Lower lobe of right lung (tissue), 2 donors: ENCODE measurements at regions not wholly inside any gene's neighbourhood (a gene's known extent, or its start where the extent isn't known, plus 50 kb on each side); places are given as distances from the start of the nearest gene placed in this dataset.
A peak's percentile ranks its signal among the peaks of the same experiment; 100 is the strongest.

Experiments
- ATAC-seq, 2 donors: fragments of 200-7000 bp; cut with Tn5 transposase; one replicate each; pipeline ENCODE4 v1.9.1; 2020 to 2022; ENCODE audit warnings: mild to moderate bottlenecking in 2 of 2, moderate library complexity in 2 of 2
- DNase-seq: peaks from one replicate; pipeline ENCODE4 v3.0.0-alpha.2; 2020
- H3K27ac ChIP-seq: fragments of 200-600 bp; one replicate; pipeline ENCODE4 v1.8.0; 2022
- H3K27me3 ChIP-seq: fragments of 200-600 bp; one replicate; pipeline ENCODE4 v1.8.0; 2022; ENCODE audit warnings: low read depth
- H3K36me3 ChIP-seq: fragments of 200-600 bp; one replicate; pipeline ENCODE4 v1.8.0; 2022; ENCODE audit warnings: mild to moderate bottlenecking
- H3K4me1 ChIP-seq: fragments of 200-600 bp; one replicate; pipeline ENCODE4 v1.8.0; 2022
- H3K4me3 ChIP-seq: fragments of 200-600 bp; one replicate; pipeline ENCODE4 v1.8.0; 2022; ENCODE audit warnings: mild to moderate bottlenecking
- H3K9me3 ChIP-seq: fragments of 200-600 bp; one replicate; pipeline ENCODE4 v1.8.0; 2022
- intact Hi-C: fragments of 100-400 bp; cut with DNase I; formaldehyde crosslinking; loops from one replicate; pipeline ENCODE4 v1.11.0; 2022
- TF ChIP-seq, protein P1 (sequence below): fragments of 200-600 bp; IDR thresholded peaks from one replicate; pipeline ENCODE4 v1.8.0; 2022; ENCODE audit warnings: antibody characterized with exemption, mild to moderate bottlenecking
- donor health status: DM: no; HTN: yes; CAD: no; lungs with severe emphysema.

DNA sequence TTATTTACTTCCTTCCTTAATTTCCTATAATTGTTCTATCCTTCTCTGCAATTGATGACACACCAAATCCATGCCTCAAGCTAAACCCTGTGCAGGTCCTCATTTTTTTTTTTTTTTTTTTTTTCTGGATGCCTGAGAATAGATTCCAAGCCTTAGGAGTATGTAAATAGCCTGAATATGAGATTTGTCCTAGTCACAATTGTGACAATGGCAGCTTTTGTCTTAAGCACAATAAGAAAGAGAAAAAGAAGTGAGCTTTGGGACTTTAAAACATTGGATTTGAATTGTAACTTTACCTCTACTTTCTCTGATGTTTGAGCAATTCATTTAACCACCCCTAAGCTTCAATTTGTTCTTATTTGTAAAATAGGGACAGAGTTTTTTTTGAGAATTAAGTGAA, 280.5 kb downstream of the TUSC1 start:
- no peak for ATAC-seq
- no peaks in the 10 kb centered on the region for H3K9me3 ChIP-seq

DNA sequence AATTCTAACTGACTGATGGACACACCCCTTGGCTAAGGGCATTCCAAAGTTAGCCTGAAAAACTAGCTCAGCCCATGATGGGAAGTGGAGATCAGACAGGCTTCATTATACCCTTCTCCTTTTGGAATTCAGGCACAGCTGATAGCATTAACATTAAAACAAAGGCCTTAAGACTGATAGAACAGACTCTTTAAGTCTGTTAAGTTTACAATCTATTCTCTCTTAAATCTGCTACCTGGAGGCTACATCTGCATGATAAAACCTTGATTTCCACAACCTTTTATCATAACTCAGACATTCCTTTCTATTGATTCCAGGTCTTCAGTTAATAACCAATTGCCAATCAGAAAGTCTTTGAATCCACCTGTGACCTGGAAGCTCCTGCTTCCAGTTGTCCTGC, 281.4 kb downstream of the TUSC1 start:
- TF ChIP-seq, protein P1, sequence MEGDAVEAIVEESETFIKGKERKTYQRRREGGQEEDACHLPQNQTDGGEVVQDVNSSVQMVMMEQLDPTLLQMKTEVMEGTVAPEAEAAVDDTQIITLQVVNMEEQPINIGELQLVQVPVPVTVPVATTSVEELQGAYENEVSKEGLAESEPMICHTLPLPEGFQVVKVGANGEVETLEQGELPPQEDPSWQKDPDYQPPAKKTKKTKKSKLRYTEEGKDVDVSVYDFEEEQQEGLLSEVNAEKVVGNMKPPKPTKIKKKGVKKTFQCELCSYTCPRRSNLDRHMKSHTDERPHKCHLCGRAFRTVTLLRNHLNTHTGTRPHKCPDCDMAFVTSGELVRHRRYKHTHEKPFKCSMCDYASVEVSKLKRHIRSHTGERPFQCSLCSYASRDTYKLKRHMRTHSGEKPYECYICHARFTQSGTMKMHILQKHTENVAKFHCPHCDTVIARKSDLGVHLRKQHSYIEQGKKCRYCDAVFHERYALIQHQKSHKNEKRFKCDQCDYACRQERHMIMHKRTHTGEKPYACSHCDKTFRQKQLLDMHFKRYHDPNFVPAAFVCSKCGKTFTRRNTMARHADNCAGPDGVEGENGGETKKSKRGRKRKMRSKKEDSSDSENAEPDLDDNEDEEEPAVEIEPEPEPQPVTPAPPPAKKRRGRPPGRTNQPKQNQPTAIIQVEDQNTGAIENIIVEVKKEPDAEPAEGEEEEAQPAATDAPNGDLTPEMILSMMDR, result no peak
- no peaks in the 10 kb centered on the region for H3K36me3 ChIP-seq
- H3K4me1 ChIP-seq, result no peaks in the 10 kb centered on the region
- H3K9me3 ChIP-seq, result no peaks in the 10 kb centered on the region
- H3K27ac ChIP-seq, result no peak overlapping the region
- no peaks in the 10 kb centered on the region for H3K27me3 ChIP-seq
- H3K4me3 ChIP-seq, result no peak overlapping the region
- intact Hi-C loops, result no loop called here
- DNase-seq (no peak), ATAC-seq (no peak)

More for the DNA sequence above, 280.5 kb downstream of the TUSC1 start:
- TF ChIP-seq, protein P1, result no peak
- intact Hi-C loops, result no loop called here
- H3K4me3 ChIP-seq, result no peak overlapping the region
- no peaks in the 10 kb centered on the region for H3K4me1 ChIP-seq
- H3K27ac ChIP-seq, result no peak overlapping the region
- DNase-seq, result no peak
- H3K27me3 ChIP-seq, result no peaks in the 10 kb centered on the region
- no peaks in the 10 kb centered on the region for H3K36me3 ChIP-seq

DNA sequence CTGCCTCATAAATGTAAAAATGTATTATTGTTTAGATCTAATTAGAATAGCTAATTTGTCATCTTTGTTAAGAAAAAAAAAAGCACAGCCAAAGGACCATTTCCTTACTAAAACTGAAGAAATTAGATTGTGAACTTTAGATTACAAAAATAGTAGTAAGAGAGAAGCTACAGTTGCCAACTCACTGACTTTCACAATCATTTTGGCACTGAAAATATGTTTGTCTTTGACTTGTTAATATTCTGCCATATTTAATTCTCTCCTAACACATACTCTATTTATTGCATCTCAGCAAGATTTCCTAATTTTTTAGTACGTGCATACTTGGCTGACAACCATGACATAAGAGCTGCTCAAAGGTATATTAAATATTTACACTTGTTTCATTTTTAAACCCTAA, 297.1 kb downstream of the TUSC1 start:
- TF ChIP-seq, protein P1, result no peak
- H3K36me3 ChIP-seq, result no peaks in the 10 kb centered on the region
- DNase-seq (no peak), ATAC-seq (no peak)
- H3K27me3 ChIP-seq, result no peaks in the 10 kb centered on the region
- H3K4me1 ChIP-seq, result no peaks in the 10 kb centered on the region
- no peak overlapping the region for H3K4me3 ChIP-seq
- H3K27ac ChIP-seq, result no peak overlapping the region
- no peaks in the 10 kb centered on the region for H3K9me3 ChIP-seq
- intact Hi-C loops, result no loop called here

DNA sequence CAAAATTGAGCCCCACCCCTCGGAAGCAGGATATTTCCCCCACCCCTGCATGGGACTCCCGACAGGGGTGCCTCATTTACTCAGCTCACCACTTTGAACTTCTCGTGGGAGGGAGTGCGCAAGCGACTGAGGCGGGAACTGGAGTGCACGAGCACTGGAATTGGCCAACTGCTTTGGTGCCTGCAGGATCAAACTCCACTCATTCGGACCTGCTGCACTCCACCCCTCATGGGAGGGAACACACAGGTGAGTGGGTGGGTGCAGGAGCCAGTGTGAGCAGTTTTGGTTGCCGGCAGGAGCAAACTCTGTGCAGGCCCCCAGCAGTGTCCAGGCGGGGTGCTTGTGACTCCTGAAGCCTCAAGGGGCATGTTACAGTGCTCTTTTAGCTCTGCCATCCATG, 301.2 kb downstream of the TUSC1 start:
- TF ChIP-seq, protein P1, result no peak
- Histone ChIP-seq H3K9me3 (no peaks in the 10 kb centered on the region), H3K4me3 (no peak overlapping the region), H3K27me3 (no peaks in the 10 kb centered on the region), H3K36me3 (no peaks in the 10 kb centered on the region), H3K27ac (no peak overlapping the region), H3K4me1 (no peaks in the 10 kb centered on the region)
- peak in 1 of 2 donors; percentile 25 for ATAC-seq
- no peak for DNase-seq
- intact Hi-C loops, result no loop called here

DNA sequence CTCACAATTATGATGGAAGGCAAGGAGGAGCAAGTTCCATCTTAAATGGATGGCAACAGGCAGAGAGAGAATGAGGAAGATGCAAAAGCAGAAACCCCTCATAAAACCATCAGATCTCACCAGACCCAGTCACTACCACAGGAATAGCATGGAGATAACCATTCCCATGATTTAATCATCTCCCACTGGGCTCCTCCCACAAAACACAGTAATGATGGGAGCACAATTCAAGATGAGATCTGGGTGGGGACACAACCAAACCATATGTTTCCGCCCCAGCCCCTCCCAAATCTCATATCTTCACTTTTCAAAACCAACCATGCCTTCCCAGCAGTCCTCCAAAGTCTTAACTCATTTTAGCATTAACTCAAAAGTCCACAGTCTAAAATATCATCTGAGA, 304.0 kb downstream of the TUSC1 start:
- no peaks in the 10 kb centered on the region for H3K36me3 ChIP-seq
- H3K4me3 ChIP-seq, result no peak overlapping the region
- ATAC-seq (no peak), DNase-seq (no peak)
- TF ChIP-seq, protein P1, result no peak
- no peak overlapping the region for H3K27ac ChIP-seq
- intact Hi-C loops, result no loop called here
- H3K9me3 ChIP-seq, result no peaks in the 10 kb centered on the region
- H3K4me1 ChIP-seq, result no peaks in the 10 kb centered on the region
- no peaks in the 10 kb centered on the region for H3K27me3 ChIP-seq

DNA sequence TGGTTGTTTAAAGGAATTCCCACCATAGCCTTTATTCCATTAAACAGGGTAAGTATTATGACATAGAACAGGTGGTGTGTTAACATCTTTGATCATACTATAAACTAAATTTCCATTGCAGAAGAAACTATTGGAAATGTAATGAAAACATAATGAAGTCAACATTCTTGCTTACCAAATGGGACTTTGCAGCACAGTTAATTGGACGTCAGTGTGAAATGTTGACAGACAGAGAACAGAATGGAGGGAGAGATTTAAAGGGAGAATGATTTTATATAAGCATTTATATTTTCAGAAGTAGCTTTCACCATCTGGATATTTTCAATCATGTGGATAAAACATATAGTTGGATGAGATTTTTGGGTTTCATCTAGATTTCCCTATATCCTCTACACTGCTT, 311.3 kb downstream of the TUSC1 start:
- Histone ChIP-seq H3K27ac (no peak overlapping the region), H3K4me3 (no peak overlapping the region), H3K27me3 (no peaks in the 10 kb centered on the region), H3K36me3 (no peaks in the 10 kb centered on the region), H3K9me3 (no peaks in the 10 kb centered on the region), H3K4me1 (no peaks in the 10 kb centered on the region)
- intact Hi-C loops, result no loop called here
- ATAC-seq (no peak), DNase-seq (no peak)
- TF ChIP-seq, protein P1, result no peak
